SHP77 (cell line): ENCODE measurements at regions not wholly inside any gene's neighbourhood (a gene's known extent, or its start where the extent isn't known, plus 50 kb on each side); places are given as distances from the start of the nearest gene placed in this dataset.

Source experiments
- DNase-seq, 2 experiments: peaks; one replicate each; lab custom pipeline; 2025; lab: John Stamatoyannopoulos, UW

DNA sequence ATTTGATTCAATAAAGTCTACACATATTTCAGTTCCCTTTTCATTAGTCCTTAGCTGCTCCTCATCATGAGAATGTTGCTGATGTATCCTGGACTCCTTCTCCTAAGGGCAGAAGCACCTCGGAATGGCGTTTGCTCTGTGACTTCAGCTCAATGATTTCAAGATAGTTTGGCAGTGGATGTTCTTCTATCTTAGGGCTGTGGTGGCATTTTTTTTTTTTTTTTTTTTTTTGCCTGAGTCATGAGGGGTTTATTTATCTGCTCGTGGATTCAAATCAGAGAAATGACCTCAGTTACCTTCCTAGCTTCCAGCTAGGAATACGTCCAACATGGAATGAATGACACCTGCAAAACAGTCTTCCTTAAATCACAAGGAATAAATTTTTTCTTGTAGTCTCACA, 220.0 kb upstream of the ZBED5 start:
- no peak for DNase-seq

DNA sequence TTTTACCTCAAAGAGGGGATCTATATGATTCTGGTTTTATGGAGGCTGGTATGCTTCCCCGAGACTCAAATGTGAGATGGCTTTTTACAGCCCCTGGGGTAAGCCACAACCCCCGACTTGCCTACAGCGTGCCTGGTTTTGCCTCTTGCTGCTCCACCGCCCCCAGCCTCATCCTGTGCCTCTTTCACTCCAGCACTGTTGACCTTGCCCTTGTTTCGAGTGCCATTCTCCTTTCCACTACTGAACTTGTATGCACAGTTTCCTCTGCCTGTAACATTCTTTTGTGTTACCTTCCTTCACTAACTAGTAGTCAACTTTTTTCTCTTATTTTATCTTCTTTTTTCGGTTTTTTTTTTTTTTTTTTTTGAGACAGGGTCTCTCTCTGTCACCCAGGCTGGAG, 219.0 kb upstream of the ZBED5 start:
- DNase-seq: no peak

DNA sequence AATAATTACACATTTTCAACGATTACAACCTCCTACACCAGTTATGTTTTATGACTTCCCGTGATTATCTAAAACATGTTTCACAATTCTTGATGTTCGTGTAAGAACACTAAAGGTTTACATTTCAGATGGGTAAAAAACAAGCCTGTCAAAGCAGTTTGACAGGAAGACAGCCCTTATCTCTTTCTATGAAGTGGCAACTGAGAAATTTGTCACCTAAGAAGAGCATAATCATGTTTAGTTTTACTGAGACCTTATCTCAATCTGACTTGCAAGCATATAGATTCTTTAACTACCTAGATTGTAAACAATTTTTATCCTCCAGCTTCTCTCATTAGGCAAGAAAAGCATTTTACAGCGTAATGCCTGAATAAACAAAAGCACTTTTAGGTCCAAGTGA, 218.4 kb upstream of the ZBED5 start:
- DNase-seq: no peak

DNA sequence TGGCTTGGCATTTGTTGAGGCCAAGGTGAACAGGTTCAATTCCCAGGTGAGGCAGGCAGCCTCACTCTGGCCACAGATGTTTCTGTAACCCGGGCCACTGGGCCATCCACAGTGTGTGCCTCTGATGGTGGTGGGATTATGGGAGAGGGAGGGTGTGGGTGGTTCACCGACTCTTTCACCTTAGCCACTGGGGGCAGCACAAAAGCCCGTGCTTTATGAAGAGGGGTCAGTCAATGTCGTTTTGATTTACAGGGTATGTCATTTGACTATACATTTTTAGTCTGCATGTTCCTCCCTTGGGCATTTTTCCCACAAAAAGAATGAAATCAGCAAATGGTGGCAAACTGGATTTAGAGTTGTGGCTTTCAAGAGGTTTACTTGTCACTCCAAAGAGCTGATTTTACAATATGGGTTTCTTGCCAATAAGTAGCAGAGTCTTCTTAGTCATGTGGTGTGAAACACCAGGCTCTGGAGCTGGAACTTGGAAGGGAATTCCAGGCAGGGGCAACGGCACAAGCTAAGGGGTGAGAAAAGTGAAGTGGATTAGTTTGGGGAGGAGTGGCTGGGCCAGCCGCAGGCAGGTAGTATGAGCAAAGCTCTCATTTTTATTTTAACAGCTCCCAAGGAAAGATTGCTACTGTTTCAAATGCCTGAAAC, 217.8 kb upstream of the ZBED5 start:
- DNase-seq: no peak

DNA sequence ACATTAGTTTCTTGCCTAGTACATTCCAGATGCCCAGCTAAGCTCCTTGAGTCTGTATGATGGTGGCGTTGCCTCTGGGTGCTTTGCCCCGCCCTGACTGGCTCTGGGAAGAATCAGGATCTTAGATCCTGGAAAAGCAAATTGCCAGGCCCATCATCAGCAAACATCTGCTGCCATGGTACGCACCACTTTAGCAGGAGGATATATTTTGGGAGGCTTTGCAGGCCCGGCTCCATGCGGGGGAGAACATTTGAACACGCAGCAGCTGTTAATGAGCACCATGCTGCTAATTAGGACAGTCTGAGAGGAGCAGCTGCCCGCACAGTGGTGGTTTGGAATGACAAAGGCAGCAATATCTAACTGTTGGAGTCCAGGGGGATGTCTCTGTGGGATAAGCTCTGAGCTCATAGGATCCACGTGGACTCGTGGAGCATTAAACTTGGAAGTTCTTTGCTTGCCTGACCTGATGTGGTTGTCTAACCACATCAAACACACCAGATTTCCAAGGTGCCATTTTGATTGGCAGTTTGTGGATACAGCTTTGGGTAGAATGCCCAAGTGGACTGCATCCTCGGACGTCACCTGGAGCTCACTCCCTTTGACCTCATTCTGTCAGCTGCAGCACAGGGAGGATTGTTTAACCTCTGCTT, 217.0 kb upstream of the ZBED5 start:
- DNase-seq: no peak

DNA sequence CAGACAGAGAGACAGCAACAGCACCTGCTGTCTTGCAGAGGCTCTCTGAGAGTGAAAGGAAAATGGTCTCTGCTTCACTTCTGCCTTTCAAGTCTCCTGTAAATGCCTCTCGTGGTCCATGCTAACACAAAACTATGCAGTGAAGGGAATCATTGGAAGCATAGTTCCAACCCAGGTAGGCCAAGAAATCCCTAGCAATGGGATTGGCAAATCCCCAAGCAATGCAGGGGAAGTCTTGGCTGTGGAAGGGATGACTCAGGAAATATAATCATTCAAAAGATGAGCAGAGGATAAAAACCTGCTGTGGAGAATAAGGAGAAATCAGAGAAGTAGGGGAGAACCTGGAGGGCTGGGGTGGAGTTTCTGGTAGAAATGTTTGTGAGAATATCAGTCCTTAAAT, 216.1 kb upstream of the ZBED5 start:
- DNase-seq: no peak

DNA sequence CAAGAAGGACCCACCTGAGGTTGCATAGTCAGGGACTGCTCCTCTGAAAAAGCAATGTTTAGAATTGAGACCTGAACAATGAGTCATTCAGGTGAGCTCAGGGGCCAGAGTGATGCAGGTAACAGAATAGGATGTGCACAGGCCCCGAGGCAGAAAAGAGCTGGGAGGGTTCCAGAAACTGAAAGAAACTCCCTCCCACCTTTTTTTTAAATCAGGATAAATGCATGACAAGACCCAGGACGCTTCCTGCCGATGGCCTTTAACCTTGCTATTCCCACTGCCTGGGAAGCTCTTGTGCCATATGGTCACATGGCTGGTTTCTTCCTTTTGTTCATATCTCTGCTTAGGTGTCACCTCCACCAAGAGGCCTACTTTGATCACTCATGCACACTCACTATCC, 214.2 kb upstream of the ZBED5 start:
- no peak for DNase-seq

DNA sequence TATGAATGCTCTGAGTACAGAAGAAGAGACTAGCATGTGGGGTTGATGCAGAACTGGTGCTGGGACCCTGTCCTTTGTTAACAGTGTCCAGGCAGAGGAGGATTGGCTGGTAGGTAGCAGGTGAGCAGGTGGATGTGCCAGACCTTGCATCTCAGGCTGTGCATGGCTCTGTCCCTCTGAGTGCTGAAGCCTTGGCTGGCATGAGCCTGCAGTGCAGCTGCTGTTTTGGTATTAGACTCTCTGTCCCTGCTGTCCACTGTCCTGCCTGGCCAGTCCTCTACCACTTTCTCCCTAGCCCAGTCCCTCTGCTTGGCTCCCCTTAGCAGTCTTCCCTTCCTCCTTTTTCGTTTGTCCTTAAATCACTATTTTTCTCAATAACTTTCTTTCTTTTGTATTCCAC, 213.6 kb upstream of the ZBED5 start:
- DNase-seq: no peak

DNA sequence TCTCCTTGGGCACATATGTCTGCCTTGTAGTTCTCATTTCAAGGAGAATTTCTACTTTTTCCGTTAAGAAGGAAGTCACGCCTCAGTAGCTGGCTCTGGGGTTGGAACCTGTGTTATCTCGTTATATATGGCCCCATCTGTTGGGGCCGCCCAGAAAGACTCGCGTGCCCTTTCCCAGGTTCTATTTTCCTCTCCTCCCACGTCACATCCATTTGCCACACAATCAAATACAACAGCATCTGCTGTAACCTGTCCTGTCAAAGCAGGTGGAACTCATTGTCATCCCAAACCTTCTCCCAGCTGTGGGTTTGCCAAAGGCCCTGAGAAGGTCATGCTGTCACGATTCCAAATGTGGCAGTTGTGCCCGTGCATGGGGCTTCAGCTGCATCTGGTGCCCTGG, 213.1 kb upstream of the ZBED5 start:
- no peak for DNase-seq

DNA sequence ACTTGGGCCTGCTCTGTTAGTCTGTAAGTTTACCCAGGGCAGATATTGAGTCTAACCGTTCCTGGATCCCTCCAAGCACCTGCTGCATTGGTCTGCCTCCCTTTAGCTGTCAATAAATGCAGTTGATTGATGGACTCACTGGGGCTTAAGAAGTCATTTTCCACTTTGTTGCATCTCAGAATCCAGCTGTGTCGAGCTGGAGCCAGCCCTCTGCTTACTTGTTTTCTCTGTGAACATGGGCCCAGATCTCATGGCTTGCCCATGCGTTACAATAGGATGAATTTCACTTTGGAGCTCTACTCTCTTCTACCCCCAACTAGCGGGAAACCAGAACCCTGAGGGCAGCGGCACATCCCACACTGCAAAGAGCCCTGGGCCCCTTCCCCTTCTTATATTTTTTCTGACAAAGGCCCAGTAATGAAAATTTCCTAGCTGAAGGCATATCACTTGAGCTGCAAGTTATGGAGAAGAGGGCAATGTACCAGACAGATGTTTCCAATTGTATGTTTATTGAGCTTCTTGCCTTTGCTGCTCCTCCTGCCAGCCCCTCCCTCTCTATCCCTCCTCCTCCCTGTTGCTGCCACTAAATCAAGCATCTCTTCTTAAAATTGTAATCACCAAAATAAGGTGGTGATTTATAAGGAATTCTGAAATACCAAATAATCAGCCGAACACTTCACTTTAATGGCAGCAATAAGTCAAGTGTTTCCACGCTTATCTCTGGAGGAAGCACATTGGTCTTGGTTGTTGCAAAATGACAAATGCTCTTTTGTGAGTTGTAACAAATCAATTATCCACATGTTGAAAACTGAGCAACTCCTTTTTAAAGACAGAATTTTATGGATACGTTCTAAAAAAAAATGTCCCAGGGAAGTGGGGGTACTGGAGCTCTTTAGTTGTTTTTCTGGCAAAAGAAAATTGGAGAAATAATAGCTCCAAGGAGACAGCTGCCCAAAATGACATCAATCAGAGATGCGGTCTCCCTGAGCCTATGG, 212.3 kb upstream of the ZBED5 start:
- DNase-seq: no peak

DNA sequence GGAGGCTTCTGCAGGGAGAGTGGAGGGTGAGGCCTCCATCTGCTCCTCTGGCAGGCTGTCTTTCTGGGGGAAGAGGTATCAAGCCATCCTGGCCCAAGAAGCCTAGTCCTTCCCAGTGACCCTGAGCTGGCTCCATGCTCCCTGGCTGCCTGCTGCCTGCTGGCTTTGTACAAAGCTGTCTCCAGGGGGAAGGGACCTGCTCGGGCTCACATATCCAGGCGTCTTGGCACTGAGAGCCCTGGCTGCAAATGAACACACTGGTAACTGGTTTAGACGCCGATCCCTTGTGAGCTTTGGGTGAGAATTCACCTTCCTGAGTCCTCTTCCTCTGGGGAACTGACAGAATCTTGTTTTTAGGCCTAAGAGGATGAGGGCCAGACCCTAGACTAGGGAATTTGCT, 210.3 kb upstream of the ZBED5 start:
- DNase-seq: no peak

DNA sequence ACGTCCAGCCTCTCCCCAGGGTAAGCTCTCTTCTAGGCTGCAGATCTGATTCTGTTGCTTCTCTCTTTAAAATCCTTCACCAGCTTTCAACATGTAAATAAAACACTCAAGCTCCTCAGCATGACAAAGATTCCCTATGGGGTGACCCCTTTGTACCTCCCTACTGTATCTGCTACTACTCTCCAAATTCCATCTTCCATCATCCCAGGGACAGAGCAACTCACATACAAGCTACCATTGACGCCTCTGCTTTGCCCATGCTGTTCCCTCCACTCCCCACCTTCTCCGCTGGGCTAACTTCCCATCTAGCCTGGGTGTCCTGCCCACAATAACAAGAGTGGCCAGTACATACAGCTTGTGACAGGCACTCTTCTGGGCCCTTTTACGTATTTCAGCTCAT, 207.5 kb upstream of the ZBED5 start:
- no peak for DNase-seq

DNA sequence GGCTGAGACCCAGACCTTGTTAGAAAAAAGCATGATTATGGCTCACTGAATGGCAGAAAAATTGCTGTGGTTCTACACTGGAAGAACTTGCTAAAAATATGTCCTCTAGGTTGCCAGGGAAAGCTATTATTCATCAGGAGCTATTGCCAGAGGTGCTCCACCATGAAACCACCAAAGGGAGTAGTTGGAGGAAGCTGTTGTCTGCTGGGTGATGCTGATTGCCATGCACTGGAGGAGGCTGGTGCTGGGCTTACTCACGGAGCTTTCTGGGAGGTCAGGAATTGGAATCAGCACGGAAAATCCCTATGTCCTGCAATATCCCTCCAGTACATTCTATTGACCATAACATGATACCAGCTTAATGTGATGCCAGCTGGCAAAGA, 199.6 kb upstream of the ZBED5 start:
- no peak for DNase-seq

DNA sequence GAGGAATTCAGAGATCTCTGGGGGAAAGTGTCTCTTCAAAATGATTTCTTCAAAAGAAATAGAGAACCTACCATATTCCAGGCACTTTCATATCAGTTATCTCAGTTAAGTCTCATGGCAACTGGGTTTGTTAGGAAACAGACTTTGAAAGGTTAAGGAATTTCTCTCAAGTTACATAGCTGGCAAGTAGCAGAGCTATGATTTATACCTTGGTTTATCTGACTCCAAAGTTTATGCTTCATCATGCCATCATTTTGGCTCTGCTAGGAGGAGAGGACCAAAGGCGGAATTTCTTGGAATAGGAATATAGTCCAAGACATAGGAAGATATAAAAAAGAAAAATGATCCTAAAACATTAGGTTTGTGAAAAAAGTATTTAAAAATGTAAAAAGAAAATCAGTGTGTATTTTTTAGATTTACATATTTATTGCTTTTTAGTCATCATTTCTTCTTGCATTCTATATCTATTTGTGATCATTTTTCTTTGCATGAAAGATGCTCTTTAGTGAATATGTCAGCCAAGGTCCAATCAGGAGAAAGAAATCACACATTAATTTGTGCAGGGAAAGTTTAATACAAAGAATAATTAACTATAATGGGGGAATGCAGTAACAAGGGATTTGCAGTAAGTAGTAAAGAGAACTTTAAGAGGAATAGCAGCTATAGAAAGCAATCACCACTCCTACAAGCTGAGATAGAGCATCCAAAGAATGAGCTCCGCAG, 199.1 kb upstream of the ZBED5 start:
- DNase-seq: no peak

DNA sequence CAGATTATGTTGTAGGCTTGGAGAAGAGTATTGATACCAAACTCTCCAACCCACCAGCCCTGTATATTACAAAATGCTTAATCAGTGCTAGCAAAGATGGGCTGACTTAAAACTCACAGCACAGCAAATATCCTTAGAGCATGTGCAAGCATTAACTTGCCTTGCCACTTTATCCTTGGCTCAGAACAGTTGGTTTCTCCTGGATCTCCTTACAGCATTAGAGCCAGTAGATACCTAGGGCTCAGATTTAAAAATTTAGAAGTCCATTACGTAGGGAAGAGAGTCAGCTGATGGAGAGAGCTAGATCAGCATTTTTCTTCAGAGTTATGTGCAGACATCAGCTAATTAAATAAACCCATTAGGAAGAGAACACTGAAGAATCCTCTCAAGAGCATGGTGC, 198.5 kb upstream of the ZBED5 start:
- no peak for DNase-seq

DNA sequence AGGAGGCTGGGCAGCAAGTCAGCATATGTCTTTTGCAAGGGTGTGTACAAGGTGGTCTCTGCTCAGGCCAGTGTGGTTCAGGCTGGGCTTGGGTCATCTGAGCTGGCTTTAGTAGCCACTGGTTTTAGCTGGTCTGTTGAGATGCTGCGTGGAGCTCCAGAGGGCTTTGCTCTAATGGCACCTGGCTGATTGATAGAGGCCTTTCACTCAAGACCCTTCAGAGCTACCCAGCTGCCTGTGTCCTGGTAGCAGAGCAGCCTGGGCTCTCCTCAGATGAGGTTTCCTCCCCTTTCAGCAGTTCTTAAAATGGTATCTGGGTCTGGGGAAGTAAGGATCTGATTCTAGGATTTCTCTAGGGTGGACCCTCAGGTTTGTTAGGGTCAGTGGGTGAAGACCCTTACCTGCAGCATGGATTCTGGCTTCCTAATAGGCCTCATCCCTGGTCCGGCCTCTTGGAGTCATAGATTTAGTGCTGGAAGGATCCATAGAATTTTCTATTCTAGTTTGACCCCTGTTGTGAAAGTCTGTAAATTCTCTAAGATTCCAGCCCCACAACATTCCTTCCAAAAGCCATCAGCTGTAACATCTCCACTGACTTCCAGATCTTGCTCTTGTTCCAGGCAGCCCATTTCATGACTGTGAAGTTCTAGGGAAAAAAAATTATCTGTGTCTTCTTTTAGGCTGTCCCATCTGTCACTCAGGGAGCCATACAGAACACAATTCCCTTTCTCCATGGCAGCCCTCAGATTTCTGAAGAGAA, 190.2 kb upstream of the ZBED5 start:
- DNase-seq: no peak

DNA sequence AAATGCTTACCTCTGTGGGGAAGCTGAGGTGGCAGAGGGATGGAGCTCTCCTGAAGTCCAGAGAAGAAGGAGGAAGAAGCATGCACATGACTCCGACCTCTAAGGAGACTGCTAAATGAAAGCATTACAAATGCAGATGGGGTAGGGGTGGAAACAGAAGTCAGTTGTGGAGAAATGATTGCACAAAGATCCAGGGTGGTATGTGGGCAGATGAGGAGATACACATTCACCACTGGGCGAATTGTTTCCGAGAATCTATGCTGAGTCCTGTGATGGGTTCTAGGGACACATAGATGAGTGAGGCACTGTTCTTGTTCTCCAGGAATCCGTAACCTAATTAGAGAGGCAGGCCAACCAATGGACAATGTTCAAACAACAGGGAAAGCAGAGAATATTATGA, 188.9 kb upstream of the ZBED5 start:
- DNase-seq: no peak

DNA sequence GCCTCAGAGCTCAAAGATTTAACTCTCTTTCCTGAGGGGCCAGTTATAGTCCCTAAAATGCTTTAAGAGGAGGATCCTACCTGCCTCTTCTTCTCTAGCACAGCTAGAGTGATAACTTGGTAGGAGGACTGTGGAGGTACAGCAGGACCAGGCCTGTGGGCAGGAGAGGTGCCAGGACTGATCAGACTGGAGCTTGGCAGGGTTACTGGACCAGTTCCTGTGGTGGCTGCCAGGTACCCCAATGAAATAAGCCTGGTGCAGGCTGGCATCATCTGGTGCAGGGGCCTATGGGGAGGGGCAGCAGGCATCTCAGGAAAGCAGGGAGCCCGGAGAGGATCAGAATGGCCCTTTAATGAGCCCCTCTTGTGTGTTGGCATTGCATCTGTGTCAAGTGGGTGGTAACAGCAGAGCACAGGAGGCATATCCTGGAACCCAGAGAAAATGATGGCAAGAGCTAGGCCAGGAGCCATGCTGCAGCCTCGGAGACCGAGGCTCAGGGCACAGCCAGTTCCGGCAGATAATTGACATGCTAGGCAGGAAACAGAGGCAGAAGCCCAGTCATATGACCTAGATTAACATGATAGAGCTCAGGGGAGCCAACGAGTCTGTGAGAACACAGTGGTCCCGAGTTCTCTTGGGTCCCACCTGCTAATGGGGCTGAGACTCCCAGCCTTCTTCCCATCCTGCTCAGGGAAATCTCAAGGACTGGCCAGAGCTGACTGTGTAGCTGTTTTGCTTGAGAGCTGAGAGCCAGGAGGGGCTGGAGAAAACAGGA, 187.5 kb upstream of the ZBED5 start:
- no peak for DNase-seq

DNA sequence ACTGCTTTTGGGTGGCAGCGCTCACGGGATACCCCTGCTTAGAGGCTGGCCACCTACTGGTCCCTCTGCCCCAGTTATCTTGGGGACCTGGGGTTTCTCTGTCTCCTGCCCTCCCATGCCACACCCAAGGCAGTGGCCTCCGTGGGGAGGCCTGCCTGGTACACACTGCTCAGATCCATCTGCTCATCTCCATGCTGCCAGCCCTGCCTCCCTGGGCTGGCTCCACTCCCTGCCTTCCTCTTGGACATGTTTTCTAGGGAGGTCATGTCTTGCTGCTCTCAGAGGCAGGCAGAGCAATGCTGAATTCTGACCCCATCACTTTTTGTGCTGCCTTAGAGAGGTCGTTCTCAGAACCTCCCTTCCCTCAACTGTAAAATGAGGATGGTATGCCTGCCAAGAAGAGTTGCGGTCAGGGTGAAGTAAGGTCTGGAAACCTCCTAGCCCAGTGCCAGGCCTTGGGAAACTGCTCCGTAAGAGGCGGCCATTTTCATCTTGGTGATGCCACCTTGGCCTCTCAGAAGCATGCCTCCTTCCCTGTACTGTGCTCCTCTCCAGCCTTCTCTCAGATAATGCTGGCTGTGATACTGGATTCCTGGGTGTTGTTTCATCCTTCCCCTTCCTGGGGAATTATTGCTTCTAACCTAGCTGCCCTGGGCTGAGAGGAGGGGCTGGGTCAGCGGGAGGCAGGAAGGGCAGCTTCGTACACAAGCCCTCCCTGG, 186.4 kb upstream of the ZBED5 start:
- no peak for DNase-seq

DNA sequence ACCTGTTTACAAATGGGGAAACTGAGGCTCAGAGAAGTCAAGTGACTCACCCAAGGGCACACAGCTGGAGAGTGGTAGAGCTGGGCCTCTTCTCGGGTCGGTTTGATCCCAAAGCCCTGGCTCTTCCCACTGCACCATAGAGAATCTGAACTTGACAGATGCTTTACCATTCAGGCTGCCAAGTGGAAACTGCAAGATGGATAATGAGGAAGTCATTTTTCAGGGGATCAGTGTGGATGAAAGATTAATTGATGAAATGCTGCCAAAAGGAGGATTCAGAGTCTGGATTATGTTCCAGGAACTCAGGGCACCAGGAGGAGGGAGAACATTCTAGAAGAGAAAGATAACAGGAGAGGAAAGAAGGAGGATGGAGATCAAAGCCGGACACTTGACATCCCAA, 185.9 kb upstream of the ZBED5 start:
- no peak for DNase-seq
